SK-N-SH (cell line): ENCODE measurements at regions not wholly inside any gene's neighbourhood (a gene's known extent, or its start where the extent isn't known, plus 50 kb on each side); places are given as distances from the start of the nearest gene placed in this dataset.
"Not testable (repeated sequence)": the region's sequence is repeated elsewhere in the genome, so short reads cannot be mapped to it uniquely, and the experiment has no call there.

Experiments used
- CTCF ChIA-PET: fragments of 300-600, 350-600 bp; formaldehyde crosslinking; extraction: SDS; loops from one replicate; lab custom pipeline; 2021; lab: Yijun Ruan, JAX
- POLR2A ChIA-PET: fragments of 350-600 bp; sonication (Branson Sonifier 250); formaldehyde crosslinking; extraction: SDS; loops from one replicate; lab custom pipeline; 2020; ENCODE audit warnings: antibody characterized with exemption, inconsistent platforms; lab: Yijun Ruan, JAX
- DNase-seq: peaks from one replicate; pipeline ENCODE4 v3.0.0; 2012
- H2AFZ ChIP-seq: fragments of 200-600 bp; sonication (generic); 2 replicates; pipeline ENCODE4 v1.8.1; 2016; ENCODE audit warnings: antibody characterized with exemption, mild to moderate bottlenecking, low read depth
- H3F3A ChIP-seq: fragments of 200-600 bp; sonication (generic); replicated peaks from 2 replicates; pipeline ENCODE3; 2016; ENCODE audit warnings: antibody characterized with exemption, mild to moderate bottlenecking; ENCODE audit not compliant: insufficient read depth
- H3K27ac ChIP-seq, 2 experiments: fragments of 200-500 bp in 1 of 2; fragments of 200-600 bp in 1 of 2; sonication (Bioruptor generic) in 1 of 2; sonication (generic), shearing (Covaris generic) in 1 of 2; 2 replicates each; pipeline versions ENCODE4 v1.5.1 to v1.6.1; 2014 to 2016; ENCODE audit warnings: low read depth in 2 of 2, inconsistent platforms in 1 of 2, low read length in 1 of 2, mild to moderate bottlenecking in 1 of 2, mixed read lengths in 1 of 2
- H3K27me3 ChIP-seq: fragments of 200-600 bp; sonication (generic), shearing (Covaris generic); 2 replicates; pipeline ENCODE4 v1.6.1; 2016; ENCODE audit warnings: mixed run types; ENCODE audit not compliant: insufficient read depth
- H3K36me3 ChIP-seq, 2 experiments: fragments of 200-500 bp in 1 of 2; fragments of 200-600 bp in 1 of 2; sonication (Bioruptor generic) in 1 of 2; sonication (generic) in 1 of 2; replicated peaks in 1 of 2; 2 replicates each; pipeline versions ENCODE3 to v1.5.1; 2014 to 2016; ENCODE audit warnings: low read length in 1 of 2, mild to moderate bottlenecking in 1 of 2; ENCODE audit not compliant: insufficient read depth in 2 of 2, control insufficient read depth in 1 of 2
- H3K4me1 ChIP-seq, 2 experiments: fragments of 200-500 bp in 1 of 2; fragments of 200-600 bp in 1 of 2; sonication (Bioruptor generic) in 1 of 2; sonication (generic), shearing (Covaris generic) in 1 of 2; 2 replicates each; pipeline versions ENCODE4 v1.5.1 to v1.6.1; 2014 to 2016; ENCODE audit warnings: low read depth in 1 of 2, low read length in 1 of 2, mixed run types in 1 of 2; ENCODE audit not compliant: insufficient read depth in 2 of 2, control insufficient read depth in 1 of 2
- H3K4me2 ChIP-seq: fragments of 200-600 bp; sonication (generic), shearing (Covaris generic); 2 replicates; pipeline ENCODE4 v1.6.1; 2017; ENCODE audit warnings: mixed run types
- H3K4me3 ChIP-seq, 2 experiments: fragments of 200-500 bp in 1 of 2; fragments of 200-600 bp in 1 of 2; sonication (Bioruptor generic) in 1 of 2; sonication (generic), shearing (Covaris generic) in 1 of 2; 2 replicates each; pipeline versions ENCODE4 v1.5.1 to v1.8.1; 2014 to 2016; ENCODE audit warnings: low read depth in 2 of 2, inconsistent platforms in 1 of 2, low read length in 1 of 2, mild to moderate bottlenecking in 1 of 2, mixed read lengths in 1 of 2, moderate library complexity in 1 of 2
- H3K79me2 ChIP-seq: fragments of 200-600 bp; sonication (generic); 2 replicates; pipeline ENCODE4 v1.8.1; 2017; ENCODE audit warnings: mild to moderate bottlenecking; ENCODE audit not compliant: insufficient read depth
- H3K9ac ChIP-seq: fragments of 200-600 bp; sonication (generic); 2 replicates; pipeline ENCODE4 v1.6.1; 2017; ENCODE audit warnings: mixed run types
- H3K9me2 ChIP-seq: fragments of 200-600 bp; sonication (generic); 2 replicates; pipeline ENCODE4 v1.6.1; 2017; ENCODE audit warnings: mixed run types
- H3K9me3 ChIP-seq: fragments of 200-600 bp; sonication (generic); 2 replicates; pipeline ENCODE4 v1.6.1; 2017; ENCODE audit warnings: mixed run types, mild to moderate bottlenecking, moderate library complexity
- H4K20me1 ChIP-seq: fragments of 200-600 bp; sonication (generic); 2 replicates; pipeline ENCODE4 v1.6.1; 2017; ENCODE audit warnings: mild to moderate bottlenecking, mixed run types; ENCODE audit not compliant: insufficient read depth
- CHD2 ChIP-seq: fragments of 150-350 bp; IDR thresholded peaks from 2 replicates; pipeline ENCODE4 v1.6.1; 2018; ENCODE audit warnings: low read length; ENCODE audit not compliant: partially characterized antibody
- EP300 ChIP-seq, 2 experiments: IDR thresholded peaks; 2 replicates each; pipeline versions ENCODE4 v1.4.0 to v1.6.1; 2012; ENCODE audit warnings: borderline replicate concordance in 1 of 2, low read depth in 1 of 2, low read length in 1 of 2
- EZH2phosphoT487 ChIP-seq: fragments of 200-600 bp; sonication (generic); IDR thresholded peaks from 2 replicates; pipeline ENCODE4 v1.6.1; 2017; ENCODE audit warnings: low read depth, mixed run types, mild to moderate bottlenecking, antibody characterized with exemption, moderate library complexity, borderline replicate concordance
- FOSL2 ChIP-seq: IDR thresholded peaks from 2 replicates; pipeline ENCODE4 v1.4.0; 2012; ENCODE audit warnings: low read depth, mild to moderate bottlenecking, moderate library complexity, borderline replicate concordance
- FOXJ3 ChIP-seq: sonication (generic); formaldehyde crosslinking; IDR thresholded peaks from 2 replicates; pipeline ENCODE4 v1.5.1; 2020; ENCODE audit warnings: mild to moderate bottlenecking, missing genetic modification reagents
- MEF2A ChIP-seq: IDR thresholded peaks from 2 replicates; pipeline ENCODE4 v1.4.0; 2012; ENCODE audit warnings: low read depth, borderline replicate concordance
- NFIC ChIP-seq: IDR thresholded peaks from 2 replicates; pipeline ENCODE4 v1.4.0; 2012; ENCODE audit warnings: borderline replicate concordance
- NRF1 ChIP-seq: IDR thresholded peaks from 2 replicates; pipeline ENCODE4 v1.6.1; 2012; ENCODE audit warnings: low read depth, mild to moderate bottlenecking, low read length
- POLR2AphosphoS5 ChIP-seq: IDR thresholded peaks from 2 replicates; pipeline ENCODE4 v1.6.1; 2012; ENCODE audit warnings: low read depth, low read length
- RXRA ChIP-seq: IDR thresholded peaks from 2 replicates; pipeline ENCODE4 v1.4.0; 2012; ENCODE audit warnings: low read depth, mild to moderate bottlenecking, borderline replicate concordance
- TAF1 ChIP-seq: IDR thresholded peaks from 2 replicates; pipeline ENCODE4 v1.6.1; 2012; ENCODE audit warnings: low read depth, mild to moderate bottlenecking, low read length, moderate library complexity, borderline replicate concordance
- YY1 ChIP-seq: IDR thresholded peaks from 2 replicates; pipeline ENCODE4 v1.4.0; 2012; ENCODE audit warnings: low read depth, mild to moderate bottlenecking
- WGBS: methylation state at CpG from one replicate; pipeline ENCODE4 v1.1.6; 2017; ENCODE audit warnings: low lambda C conversion rate; 5-methylcytosine and 5-hydroxymethylcytosine counted together
- TF ChIP-seq, protein P1 (sequence below): fragments of 200-600 bp; sonication (generic); IDR thresholded peaks from 2 replicates; pipeline ENCODE4 v1.6.1; 2017; ENCODE audit warnings: antibody characterized with exemption, mild to moderate bottlenecking, moderate library complexity
- TF ChIP-seq, protein P2 (sequence below): fragments of 150-350 bp; IDR thresholded peaks from 2 replicates; pipeline ENCODE4 v1.6.1; 2017; ENCODE audit warnings: antibody characterized with exemption, low read length, low read depth, borderline replicate concordance
- TF ChIP-seq, protein P3 (sequence below): IDR thresholded peaks from 2 replicates; pipeline ENCODE4 v1.4.0; 2012; ENCODE audit warnings: low read depth

DNA sequence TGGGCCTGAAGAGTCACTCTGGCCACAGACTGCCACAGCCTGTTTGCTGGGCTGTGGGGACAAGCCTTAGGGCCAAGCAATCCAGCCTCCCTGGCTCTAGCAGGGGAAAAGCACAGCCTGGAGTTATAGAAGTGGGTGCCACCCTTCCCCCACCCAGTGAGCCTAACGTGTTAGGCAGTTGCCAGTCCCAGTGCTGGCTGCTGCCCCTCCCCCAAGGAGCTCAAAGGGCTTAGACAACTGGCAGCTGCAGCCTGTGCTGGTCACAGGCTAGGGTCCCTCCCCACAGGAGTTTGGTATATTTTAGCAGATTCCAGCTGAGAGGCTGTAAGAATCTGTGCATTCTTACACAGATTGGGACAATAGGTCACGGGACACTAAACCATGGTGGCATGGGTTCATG is 370.3 kb upstream of the FGF16 start (continued):
- TF ChIP-seq, protein P1, sequence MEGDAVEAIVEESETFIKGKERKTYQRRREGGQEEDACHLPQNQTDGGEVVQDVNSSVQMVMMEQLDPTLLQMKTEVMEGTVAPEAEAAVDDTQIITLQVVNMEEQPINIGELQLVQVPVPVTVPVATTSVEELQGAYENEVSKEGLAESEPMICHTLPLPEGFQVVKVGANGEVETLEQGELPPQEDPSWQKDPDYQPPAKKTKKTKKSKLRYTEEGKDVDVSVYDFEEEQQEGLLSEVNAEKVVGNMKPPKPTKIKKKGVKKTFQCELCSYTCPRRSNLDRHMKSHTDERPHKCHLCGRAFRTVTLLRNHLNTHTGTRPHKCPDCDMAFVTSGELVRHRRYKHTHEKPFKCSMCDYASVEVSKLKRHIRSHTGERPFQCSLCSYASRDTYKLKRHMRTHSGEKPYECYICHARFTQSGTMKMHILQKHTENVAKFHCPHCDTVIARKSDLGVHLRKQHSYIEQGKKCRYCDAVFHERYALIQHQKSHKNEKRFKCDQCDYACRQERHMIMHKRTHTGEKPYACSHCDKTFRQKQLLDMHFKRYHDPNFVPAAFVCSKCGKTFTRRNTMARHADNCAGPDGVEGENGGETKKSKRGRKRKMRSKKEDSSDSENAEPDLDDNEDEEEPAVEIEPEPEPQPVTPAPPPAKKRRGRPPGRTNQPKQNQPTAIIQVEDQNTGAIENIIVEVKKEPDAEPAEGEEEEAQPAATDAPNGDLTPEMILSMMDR, result no peak
- TF ChIP-seq, protein P2, sequence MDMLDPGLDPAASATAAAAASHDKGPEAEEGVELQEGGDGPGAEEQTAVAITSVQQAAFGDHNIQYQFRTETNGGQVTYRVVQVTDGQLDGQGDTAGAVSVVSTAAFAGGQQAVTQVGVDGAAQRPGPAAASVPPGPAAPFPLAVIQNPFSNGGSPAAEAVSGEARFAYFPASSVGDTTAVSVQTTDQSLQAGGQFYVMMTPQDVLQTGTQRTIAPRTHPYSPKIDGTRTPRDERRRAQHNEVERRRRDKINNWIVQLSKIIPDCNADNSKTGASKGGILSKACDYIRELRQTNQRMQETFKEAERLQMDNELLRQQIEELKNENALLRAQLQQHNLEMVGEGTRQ, result no peak
- TF ChIP-seq YY1 (no peak), POLR2AphosphoS5 (no peak)

DNA sequence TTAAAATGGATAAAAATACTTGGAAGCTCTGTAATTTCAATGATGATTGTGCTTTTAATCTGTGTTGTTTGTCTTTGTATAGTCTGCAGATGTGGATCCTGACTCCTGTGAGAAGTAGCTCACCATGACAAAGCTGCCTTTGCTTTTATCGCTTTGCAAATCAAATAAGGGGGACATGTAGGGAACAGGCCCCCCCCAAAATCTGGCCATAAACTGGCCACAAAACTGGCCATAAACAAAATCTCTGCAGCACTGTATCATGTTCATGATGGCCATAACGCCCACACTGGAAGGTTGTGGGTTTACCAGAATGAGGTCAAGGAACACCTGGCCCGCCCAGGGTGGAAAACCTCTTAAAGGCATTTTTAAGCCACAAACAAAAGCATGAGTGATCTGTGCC is 366.0 kb upstream of the FGF16 start:
- H3K36me3 ChIP-seq, H3K9ac ChIP-seq, H3F3A ChIP-seq, H3K4me2 ChIP-seq, DNase-seq, H3K4me1 ChIP-seq, H4K20me1 ChIP-seq, H3K79me2 ChIP-seq, H3K4me3 ChIP-seq, H3K27ac ChIP-seq, POLR2A ChIA-PET, H2AFZ ChIP-seq, H3K9me3 ChIP-seq, H3K27me3 ChIP-seq, H3K9me2 ChIP-seq: not testable (repeated sequence)
- CTCF ChIA-PET, result interaction anchor here (1.2 kb wide), 1 partner anchor 15 kb away, joined by 3 read pairs; no protein-coding TSS in a partner anchor
- WGBS, result 4% methylated on average over 3 of the region's 3 CpGs

DNA sequence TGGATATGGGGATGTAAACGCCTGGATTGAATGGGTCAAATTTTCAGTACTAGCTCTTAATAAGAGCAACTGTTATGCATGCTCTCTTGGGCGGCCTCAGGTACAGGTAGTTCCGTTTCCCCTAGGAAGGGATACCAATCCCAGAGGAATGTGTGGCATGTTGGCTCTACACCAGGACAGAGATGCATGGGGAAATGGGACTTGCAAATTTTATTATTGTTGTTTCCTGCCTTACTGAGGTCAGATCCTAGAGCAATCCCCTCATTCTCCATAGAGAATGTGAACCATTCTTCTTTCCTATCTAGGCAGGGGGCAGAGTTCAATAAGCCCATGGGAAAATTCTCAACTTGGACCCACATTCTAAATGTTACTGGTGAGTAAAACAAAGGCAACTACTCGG is 361.8 kb upstream of the FGF16 start:
- ChIA-PET POLR2A (no interaction called here), CTCF (no interaction called here)
- H2AFZ ChIP-seq, result no peak overlapping the region
- H3K9me3 ChIP-seq, result no peaks in the 10 kb centered on the region
- 1% methylated on average over 4 of the region's 4 CpGs for WGBS
- H3K4me1 ChIP-seq, result no peaks in the 10 kb centered on the region
- H3K36me3 ChIP-seq, result no peaks in the 10 kb centered on the region
- no peak overlapping the region for H3K4me3 ChIP-seq
- H3K27ac ChIP-seq, result no peak overlapping the region
- H3K9ac ChIP-seq, result no peak overlapping the region
- no peaks in the 10 kb centered on the region for H4K20me1 ChIP-seq
- no peak for DNase-seq
- H3K27me3 ChIP-seq, result no peaks in the 10 kb centered on the region
- H3F3A ChIP-seq, result no peaks in the 10 kb centered on the region
- no peaks in the 10 kb centered on the region for H3K79me2 ChIP-seq
- H3K9me2 ChIP-seq, result no peaks in the 10 kb centered on the region
- no peak overlapping the region for H3K4me2 ChIP-seq
- TF ChIP-seq EP300 (IDR thresholded peaks at IDR 0.05; ENCODE audit: borderline replicate concordance in 1 of 2, low read depth in 1 of 2, low read length in 1 of 2) (no peak), CHD2 (no peak), MEF2A (no peak), TAF1 (no peak), NRF1 (no peak), YY1 (no peak), FOXJ3 (no peak), RXRA (no peak), EZH2phosphoT487 (no peak), NFIC (no peak), FOSL2 (no peak)
- TF ChIP-seq, protein P1, result no peak
- TF ChIP-seq, protein P3, sequence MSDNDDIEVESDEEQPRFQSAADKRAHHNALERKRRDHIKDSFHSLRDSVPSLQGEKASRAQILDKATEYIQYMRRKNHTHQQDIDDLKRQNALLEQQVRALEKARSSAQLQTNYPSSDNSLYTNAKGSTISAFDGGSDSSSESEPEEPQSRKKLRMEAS, result no peak
- TF ChIP-seq, protein P2, result no peak
